ENCODE measurements at regions not wholly inside any gene's neighbourhood (a gene's known extent, or its start where the extent isn't known, plus 50 kb on each side); places are given as distances from the start of the nearest gene placed in this dataset.
A peak's percentile ranks its signal among the peaks of the same experiment; 100 is the strongest.

DNA sequence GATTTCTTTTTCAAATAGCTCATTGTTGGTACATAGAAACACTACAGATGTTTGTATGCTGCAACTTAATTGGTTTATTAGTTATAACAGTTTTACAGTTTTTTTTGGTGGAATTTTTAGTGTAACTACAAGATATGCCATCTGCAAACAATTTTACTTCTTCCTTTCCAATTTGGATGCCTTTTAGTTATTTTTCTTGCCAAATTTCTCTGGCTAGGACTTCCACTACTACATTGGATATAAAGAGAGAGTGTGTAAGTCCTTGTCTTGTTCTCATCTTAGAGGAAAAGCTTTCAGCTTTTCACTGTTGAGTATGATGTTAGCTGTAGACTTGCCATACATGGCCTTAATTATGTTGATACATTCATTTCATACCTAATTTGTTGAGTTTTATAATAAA lies 143.6 kb upstream of the EOMES start:
- DNase-seq, result no peak

DNA sequence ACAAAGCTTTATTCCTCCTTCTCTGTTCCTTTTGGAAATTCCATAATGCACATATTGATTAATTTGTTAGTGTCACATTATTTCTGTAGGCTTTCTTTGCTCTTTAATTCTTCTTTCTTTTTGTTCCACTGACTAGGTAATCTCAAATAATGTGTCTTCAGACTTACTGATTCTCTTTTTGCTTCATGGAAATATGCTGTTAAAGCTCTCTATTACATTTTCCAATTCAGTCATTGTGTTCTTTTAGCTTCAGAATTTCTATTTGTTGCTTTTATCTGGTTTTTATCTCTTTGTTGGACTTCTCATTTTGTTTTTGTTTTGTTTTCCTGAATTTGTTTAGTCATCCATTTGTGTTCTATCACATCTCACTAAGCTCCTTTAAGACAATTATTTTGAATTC lies 147.0 kb upstream of the EOMES start:
- DNase-seq, result no peak

DNA sequence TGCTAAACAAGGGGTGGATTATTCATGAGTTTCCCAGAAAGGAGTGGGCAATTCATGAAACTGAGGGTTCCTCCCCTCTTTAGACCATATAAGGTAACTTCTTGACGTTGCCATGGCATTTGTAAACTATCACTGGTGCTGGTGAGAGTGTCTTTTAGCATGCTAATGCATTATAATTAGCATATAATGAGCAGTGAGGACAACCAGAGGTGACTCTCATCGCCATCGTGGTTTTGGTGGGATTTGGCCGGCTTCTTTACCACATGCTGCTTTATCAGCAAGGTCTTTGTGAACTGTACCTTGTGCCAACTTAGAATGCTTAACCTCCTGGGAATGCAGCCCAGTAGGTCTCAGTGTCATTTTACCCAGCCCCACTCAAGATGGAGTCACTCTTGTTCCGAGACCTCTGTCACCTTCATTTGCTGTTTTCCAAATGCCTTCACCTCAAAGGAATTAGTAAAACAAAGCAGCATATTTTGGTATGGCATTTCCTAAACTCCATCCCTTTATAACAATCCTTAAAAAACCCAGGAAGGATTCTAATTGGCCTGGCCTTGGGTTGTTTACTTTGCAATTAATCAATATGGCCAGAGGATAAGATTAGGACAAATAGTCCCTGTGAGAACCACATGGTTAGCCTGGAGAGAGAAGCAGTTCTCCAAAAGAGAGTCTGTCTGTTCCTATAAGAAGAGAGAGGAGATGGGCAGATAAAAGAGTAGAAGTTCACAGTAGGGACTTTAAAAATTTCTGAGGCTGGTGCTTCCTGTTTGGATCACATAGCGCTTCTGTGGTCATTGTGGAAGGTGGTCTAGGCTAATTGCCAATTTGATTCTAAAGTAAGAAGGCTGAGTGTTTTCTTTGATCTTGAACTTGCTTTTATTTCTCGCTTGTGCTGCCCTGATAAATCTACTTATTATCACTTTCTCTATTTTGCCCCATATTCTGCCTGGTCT lies 155.2 kb upstream of the EOMES start:
- no peak for DNase-seq

DNA sequence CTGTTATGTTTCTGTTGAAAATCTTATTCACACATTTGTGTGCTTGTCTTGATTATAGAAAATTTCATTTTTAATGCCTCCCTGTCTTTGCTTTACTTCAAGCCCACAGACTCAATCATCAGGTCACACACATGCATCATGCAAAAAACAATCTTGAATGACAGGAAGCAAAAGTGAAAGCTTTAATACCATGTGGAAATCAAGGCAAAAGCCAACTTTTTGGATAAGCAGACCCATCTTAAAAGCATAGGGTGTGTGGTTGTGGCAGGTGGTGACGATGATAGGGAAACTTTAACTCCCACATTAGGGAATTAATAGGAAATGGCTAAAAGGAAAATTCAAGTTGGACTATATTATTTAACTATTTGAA lies 155.9 kb upstream of the EOMES start:
- no peak for DNase-seq

DNA sequence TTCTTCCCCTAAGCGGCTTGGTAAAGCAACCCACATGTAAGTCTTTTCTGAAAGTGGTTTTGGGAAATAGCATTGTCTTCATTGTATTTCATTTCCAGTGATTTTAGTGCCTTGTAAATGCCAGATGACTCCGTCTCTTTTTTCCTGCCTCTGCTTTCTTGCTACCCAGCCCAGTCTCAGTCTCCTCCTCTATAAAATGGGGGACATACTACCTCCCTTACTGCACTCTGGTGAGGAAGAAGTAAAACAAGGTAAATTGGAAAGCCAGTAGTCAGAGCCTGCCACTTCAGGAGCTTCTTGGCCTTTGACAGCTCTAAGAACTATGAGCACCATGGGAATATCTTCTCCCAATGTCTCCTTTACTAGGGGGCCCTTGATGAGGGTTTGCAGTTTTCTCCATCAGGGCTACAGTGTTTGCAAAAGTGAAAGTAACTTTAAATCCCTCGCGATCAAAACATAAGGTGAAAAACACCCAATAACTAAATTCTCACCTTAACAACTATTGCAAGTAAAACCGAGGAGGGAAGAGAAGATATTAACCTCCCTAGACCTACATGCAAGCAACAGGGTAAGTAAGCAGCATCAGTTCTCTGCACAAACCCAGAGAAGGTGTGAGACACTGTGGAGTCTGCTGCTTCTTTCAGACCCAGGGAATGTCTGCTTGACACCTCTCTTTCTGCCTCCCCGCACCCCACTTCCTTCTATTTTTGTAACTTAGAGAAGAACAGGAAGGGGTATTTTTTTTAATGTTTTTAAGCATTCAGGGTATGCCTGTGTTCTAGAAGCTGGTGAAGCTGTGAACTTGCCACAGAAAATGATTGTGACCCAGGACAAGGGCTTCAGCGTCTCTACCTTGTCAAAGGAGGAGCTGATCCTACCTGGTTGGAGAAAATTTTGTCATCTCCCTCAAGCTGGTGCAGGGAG lies 159.1 kb upstream of the EOMES start:
- DNase-seq, result no peak

DNA sequence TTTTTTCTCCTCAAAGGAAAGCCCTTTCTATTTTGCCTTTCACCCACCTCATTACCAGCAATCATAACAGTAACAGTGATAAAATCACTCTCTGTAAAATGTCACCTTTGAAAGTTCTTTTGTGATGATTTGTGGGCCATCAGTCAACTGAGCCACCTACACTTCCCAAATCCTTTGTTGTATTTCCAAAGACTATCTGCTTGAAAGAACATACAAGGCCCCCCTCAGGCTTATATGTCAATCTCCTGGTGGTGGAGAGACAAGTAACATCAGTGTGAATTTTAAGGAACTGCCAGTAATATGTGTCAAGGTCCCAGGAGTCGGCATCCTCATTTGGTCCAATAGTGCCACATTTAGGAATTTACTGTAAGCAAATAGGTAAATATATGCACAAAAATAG lies 161.1 kb upstream of the EOMES start:
- DNase-seq, result no peak

DNA sequence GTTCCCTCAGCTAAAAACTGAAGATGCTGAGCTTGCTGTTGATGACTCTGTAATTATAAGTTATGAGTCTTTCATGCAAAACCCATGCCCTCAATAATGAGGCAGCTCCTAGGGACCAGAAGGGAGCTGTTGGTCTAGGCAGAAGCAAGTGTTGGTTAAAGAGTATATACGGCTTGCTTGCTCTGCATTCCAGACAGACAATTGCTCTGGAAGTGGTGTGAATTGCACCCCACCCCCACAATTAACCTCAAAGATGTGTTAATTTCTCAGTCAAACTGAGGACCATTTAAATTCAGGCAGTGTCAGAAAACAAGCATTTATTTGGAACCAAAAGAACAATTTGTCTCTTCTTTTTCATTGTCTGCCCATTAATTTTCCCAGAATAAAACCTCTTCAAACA lies 163.5 kb upstream of the EOMES start:
- no peak for DNase-seq

DNA sequence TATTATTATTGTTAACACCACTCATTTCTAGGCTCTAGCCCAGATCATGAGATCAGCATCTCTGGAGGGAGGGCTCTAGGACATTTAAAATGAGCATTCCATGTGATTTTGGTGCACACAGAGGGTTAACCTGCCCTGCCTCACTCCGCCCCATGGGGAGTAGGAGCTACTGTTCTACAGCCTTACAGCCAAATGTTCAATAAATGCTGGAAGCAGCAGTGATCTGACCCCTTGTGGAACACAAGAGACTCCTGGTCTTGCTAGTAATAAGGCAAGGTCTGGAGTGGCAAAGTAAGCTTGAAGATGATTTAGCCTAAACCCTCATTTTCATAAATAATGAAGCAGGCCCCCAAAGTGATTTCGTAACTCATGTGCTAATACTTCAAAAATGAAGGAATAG lies 166.4 kb upstream of the EOMES start:
- no peak for DNase-seq

DNA sequence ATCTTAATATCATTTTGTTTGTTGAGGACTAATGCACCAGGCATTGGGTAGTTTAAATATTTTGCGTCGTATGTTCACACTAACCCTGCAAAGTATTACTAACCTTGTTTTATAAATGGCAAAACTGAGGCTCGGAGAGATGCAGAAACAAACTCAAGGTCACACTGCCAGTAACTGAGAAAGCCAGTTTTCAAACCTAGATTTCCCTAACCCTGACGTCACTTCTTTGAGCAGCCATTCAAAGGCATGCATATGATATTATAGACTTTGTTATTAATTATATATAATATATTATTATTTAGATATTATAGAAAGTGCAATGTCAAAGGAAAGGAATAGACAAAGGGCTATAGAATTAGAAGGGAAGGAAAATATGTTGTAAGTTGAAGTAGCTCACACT lies 167.6 kb upstream of the EOMES start:
- no peak for DNase-seq

DNA sequence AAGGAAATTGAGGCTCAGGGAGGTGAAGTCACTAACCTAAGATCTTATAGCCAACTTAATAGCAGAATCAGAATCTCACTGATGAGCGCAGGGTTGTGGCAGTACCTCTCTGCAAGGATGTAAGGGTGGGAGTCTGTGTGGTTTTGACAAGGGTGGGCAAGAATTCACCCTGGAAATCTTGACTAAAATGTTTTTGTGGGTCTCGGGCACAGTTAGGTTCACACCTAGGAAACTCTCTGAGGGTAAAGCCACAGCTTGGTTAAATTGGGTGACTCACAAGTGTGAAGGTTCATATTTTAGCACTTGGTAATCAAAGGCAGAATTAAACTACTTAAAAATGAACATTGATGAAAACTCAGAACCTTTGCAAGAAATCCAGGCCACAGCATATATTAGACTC lies 178.2 kb upstream of the EOMES start:
- DNase-seq, result no peak

DNA sequence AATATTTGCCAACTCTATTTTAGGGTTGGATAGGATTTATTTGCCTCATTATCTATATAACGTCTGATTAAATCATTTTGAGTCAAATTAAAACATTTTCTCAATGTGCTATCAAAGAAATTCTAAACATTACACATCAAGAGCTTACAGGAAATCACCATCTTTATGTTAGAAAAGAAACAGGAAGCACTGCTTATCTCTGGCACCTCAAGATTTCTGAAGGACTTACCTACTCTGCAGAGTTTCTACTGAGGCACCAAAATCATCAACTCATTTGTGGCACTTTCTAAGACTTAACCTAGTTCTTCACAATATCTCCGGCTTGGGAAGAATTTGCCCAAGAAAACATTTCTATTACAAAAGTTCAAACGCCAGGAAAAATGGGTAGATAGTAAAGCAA lies 181.3 kb upstream of the EOMES start:
- no peak for DNase-seq

DNA sequence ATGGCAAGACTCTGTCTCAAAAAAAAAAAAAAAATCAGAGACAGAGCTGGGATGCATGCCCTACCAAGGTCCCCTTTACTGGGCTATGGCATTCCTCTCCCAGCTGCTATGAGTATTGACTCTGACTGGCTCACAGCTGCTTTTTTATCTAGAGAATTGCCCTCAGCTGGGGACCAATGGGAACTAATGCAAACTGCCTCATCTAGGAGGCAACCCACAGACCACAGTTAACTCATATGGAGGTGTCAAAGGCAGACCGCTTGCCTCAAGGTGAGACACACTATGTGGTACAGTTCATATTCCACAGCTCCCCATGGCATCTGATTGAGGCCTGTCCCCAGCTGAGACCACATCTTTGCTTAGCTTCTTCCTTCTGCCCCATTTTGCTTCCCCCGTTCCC lies 183.5 kb upstream of the EOMES start:
- DNase-seq, result no peak

DNA sequence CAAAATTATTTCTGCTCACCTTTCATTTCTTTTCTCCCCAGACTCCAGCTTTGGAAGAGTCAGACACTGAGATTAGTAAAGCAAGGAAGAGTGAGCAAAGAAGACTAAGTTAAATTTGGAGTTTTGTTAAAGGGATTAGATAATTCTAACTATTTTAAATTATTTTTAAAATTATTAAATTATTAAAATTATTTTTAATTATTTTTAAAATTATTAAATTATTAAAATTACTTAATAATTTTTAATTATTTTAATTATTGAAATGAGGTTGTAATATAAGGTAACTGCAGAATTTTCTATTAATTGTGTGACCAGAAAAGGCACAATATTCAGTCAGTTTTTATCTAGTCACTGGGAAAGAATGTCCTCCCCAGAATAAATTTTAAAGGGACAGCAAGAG lies 185.0 kb upstream of the EOMES start:
- no peak for DNase-seq

DNA sequence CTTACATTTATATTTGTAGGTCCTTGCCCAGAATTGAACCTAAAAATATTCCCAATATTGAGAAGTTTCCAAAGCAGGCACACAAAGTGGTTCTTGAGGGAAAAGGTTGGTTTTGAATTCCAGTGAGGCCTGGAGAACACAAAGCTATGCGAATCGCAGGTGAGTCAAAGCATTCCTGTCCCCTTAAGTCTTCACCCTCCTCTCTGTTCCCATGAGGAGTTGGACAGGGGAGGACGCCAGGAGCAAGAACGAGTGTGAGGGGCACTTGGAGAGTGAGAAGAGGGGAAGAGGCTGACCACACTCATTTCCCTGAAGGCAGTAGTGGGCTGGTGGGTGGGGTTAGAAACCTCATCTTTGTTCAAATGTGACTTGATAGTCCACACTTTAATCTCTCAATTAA lies 185.8 kb upstream of the EOMES start:
- DNase-seq, result no peak

DNA sequence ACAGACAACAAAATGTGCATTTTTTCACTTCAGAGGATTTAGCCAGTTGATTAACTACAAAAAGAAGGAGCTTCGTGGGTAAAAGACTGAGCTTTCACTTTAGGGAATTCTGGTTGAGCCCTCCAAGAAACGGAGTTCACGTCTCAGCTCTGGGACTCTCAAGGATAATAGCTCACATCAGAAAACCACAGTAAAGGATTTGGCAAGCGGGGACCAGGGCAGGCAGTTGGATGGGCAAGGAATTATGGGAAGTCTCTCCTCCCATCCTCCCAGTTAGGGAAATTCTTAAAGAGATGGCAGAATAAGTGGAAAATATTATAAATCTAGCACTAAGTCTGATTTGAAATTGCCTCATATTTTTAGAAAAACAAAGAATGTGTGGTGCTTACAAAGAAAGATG lies 188.3 kb upstream of the EOMES start:
- peak; percentile 17 for DNase-seq

DNA sequence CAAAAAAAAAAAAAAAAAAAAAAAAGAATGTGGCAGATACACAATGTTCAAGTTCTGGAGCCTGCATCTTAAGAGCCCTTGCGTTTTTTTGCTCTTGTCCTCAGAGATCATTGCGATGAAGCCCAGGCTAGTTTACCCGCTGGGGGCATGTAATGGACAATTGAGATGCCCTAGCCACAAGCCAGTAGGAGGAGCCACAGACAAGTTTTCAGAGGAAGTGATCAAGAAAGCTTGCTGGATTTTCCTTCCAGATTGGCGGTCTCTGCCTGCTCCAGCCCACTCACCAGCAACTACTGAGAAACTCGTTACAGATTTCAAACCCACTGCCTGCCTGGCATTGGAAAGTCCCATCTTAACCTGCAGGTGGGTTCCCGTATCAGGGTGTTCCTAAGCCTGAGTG lies 192.1 kb upstream of the EOMES start:
- peak; percentile 1 for DNase-seq

DNA sequence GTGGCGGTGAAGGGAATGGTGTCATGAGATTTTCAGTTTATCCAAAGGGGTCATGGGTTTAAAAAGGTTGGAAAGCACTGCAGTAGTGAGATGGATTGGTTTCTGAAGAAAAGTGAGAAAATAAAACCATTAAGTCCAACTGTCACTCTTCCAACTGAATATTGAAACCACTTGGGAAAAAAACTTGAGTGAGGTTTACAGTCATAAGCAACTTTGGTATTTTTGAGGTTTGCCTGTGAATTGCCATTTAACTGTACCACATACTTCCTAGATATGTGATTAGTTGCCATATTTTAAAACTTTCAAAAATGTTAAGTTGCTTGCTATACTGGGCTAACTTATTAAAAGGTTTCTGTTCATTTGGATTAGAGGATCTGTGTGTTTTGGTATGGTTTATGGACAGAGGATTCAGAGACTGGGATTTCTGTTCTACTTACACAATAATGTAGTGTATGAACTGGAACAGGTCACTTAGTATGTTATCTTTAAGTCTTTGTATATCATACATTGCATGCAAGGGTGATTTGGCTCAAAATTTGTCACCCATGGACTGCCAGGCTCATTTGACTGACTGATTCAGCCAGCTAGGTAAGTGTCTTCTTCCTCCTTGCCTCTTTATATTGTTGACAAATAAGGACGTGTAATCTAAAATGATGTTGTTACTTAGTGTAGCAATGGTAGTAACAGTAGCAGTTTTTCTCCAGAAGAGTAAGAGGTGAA lies 201.4 kb upstream of the EOMES start:
- DNase-seq, result no peak

DNA sequence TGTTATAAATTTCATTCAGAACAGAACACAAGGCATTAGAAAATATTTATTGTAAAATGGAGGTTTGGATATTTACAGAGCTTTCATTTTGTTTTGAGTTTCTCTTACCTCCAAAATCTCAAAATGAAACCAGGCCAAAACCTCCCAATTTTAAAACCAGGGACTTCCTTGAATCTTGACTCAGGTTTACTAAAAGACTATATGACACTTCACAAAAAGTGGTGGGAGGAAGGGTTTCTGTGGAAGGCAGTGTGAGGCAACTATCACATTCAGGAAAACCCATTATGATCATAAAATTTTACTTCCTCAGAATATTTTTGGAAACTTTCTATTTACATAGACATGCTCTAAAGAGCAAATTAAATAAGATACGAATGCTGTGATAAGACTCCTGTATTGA lies 205.8 kb upstream of the EOMES start:
- DNase-seq, result no peak

DNA sequence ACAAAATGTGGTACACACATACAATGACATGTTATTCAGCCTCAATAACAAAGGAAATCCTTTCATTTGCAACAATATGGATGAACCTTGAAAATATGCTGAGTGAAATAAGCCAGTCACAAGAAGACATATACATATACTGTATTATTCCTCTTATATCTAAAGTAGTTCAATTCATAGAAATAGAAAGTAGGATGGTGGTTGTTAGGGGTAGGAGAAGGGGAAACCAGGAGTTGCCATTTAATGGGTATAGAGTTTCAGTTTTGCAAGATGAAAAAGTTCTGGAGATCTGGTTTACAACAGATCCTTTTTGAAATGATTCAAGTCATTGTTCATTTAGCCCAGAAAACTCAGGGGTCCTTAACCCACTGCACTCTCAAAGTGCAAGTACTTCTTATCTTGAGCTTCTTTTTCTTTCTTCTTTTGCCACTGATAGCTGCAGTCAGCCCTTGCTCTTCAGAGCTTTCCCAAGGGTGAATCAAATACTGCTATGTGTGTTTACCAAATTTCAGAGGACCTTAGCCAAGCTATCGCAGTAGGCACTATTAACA lies 208.0 kb upstream of the EOMES start:
- DNase-seq, result no peak

DNA sequence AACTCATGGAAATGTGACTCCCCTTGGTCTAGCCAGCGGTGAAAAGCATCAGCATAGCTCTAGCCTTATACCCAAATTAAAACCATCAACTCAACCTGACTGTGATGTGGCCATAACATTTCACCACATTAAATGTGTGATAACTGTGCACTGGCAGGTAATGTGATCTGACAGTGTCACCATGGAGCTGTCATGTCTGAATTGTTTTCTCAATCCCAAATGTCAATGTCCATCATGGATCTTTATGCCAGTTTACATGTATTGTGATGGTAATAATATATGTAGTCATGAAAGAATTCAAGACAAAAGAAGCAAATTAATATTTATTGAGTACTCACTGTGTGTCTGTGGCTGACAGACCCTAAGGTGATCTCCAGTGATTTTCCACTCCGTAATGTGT lies 213.4 kb upstream of the EOMES start:
- no peak for DNase-seq

DNA sequence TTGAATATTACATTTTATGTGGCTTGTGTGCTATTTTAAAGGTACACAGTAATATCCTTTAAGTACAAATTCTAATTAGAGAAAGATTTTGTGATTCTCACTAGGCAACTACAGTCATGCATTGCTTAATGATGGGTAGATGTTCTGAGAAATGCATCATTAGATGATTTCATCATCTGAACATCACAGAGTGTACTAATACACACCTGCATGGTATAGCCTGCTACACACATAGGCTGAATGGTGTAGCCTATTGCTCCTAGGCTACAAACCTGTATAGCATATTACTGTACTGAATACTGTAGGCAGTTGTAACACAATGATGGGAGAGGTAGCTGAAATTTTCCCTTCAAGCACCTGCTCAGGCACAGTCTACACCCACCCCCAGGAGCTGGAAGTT lies 217.4 kb upstream of the EOMES start:
- no peak for DNase-seq

DNA sequence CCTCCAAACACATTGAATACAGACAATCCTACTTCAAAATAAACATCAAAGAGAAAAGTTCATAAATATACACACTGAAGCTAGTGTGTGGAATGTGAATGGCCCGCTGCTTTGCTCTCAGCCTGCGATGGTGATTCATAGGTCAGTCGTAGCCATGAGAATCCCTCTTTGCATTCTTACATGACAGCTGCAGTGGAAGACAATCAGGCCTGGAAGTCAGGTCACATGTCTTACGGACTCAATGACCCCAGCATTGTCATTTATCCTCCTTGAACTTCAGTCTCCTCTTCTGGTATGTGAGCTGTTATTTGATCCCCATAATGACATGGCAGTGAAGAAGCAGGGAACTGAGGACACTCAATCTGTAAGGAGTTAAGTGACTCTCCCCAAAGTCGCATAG lies 217.8 kb upstream of the EOMES start:
- peak; percentile 24 for DNase-seq

DNA sequence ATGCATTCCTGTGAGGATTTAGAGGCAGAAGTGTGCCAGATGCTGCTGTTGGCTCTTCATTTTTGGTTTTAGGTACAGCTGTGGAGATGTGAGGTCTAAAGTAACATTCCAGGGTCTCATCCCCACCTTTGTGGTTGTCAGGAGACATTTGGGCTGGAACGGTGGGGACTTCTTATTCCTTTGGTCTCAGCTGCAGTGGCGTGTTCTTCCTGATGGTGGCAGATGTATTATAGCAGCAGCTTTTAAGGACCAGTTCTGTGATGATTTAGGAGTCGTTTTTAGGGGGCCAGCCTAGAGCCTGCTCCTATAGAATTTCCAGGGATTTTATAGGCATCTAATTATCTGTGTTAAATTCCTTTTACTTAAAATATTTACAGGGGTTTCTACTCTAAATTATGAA lies 221.0 kb upstream of the EOMES start:
- DNase-seq, result no peak

All from fibroblast of upper back skin (primary cell).